ENCODE measurements at regions not wholly inside any gene's neighbourhood (a gene's known extent, or its start where the extent isn't known, plus 50 kb on each side); places are given as distances from the start of the nearest gene placed in this dataset.

DNA sequence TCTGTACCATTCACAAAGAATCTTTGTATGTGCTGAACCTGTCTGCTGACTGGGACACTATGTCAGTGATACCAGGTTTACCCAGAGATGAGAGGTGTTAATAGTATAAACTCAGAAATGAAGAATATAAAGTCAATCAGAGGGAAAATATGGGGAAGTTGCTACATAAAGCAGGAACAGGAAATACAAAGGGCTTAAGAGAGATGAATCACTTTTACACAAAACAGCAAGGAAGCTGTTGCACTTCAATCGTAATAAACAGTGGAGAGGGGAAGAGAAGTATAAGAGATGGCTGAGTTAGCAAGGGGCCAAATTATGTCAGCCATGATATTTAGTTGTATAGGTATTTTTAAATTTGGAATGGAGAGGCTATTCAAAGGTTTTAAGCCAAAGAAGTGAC, 890.2 kb upstream of the NCAM2 start:
- no peak overlapping the region for H3K27ac ChIP-seq
- TF ChIP-seq, protein P1, sequence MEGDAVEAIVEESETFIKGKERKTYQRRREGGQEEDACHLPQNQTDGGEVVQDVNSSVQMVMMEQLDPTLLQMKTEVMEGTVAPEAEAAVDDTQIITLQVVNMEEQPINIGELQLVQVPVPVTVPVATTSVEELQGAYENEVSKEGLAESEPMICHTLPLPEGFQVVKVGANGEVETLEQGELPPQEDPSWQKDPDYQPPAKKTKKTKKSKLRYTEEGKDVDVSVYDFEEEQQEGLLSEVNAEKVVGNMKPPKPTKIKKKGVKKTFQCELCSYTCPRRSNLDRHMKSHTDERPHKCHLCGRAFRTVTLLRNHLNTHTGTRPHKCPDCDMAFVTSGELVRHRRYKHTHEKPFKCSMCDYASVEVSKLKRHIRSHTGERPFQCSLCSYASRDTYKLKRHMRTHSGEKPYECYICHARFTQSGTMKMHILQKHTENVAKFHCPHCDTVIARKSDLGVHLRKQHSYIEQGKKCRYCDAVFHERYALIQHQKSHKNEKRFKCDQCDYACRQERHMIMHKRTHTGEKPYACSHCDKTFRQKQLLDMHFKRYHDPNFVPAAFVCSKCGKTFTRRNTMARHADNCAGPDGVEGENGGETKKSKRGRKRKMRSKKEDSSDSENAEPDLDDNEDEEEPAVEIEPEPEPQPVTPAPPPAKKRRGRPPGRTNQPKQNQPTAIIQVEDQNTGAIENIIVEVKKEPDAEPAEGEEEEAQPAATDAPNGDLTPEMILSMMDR (conservative IDR thresholded peaks at IDR 0.05) = no peak

DNA sequence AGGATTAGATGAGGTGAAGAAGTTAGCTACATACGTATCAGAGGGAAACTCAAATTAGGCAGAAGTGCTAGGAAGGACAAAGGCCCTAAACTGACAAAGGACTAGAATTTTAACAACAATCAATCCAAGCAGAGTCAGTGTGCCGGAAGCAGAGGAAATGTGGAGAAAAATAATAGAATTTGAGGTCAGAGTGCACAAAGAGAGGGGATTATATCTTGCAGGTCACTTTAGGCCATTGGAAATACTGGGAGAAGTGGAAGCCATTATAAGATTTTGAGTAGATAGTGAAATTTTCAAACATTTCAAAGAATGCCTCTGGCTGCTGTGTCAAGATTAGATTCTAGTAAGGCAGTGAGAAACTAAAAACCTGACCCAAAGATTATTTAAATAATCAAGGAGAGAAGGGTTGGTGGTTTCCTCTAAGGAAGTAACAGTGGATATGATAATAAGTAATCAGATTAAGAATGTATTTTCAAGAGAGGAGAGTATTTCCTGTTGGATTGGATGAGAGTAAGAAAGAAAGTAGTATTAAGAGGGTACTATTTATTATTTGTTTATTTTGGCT, 889.2 kb upstream of the NCAM2 start:
- H3K27ac ChIP-seq = no peak overlapping the region
- TF ChIP-seq, protein P1 (conservative IDR thresholded peaks at IDR 0.05) = no peak

DNA sequence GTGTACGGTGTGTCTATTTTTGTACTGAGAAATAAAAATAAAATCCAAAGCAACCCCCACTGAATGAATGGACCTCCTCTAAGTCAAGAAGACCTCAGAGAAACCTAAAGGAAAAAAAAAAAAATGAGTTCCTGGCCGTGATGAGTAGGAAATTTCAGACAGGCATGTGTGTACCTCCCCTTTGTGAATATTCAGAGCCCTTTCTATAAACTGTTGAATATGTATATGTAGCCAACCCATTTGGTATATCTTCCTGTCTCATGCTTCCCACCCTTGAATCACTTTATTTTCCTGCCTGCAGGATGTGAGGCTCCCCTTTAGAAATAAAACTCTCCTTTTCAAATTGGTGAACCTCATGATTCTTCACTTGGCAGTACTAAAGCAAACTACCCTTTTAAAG, 887.8 kb upstream of the NCAM2 start:
- TF ChIP-seq, protein P1 (conservative IDR thresholded peaks at IDR 0.05) = no peak
- no peak overlapping the region for H3K27ac ChIP-seq

DNA sequence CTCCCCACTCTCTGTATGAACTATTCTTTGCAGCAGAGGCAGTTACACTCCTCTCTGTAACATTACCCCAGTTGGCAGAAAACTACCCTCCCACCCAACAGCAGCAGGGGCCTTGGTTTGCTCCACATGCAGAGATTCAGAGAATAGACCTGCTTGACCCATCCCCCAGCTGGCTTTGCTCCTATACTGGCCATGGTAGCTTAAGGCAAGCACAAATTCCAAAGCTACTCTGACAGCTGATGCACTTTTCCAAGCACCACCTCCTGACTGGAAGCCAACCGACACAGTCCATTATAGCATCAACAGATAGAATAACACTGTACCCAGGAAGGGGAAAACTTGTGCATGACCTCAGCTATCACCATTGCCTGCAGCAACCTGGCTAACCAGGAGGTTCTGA, 846.5 kb upstream of the NCAM2 start:
- H3K27ac ChIP-seq = no peak overlapping the region
- TF ChIP-seq, protein P1 (conservative IDR thresholded peaks at IDR 0.05) = no peak

DNA sequence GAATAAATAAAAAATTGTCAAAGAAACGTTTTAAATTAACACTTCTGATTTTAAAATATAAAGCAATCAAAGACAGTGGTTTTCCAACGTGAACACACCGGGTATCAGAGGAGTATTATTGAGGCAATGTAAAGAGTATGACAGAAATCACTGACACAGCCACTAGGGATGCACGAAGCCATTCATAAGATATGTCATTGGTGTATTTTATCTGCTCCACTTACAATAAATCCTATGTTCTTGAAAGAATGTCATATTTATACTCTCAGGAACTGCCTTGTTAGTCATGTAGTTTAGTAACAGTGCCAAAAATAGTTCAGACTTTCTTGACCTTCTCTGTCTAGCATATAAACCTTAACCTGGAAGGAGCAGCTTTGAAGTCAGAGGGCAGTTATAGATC, 835.0 kb upstream of the NCAM2 start:
- TF ChIP-seq, protein P1 (conservative IDR thresholded peaks at IDR 0.05) = no peak
- no peak overlapping the region for H3K27ac ChIP-seq

DNA sequence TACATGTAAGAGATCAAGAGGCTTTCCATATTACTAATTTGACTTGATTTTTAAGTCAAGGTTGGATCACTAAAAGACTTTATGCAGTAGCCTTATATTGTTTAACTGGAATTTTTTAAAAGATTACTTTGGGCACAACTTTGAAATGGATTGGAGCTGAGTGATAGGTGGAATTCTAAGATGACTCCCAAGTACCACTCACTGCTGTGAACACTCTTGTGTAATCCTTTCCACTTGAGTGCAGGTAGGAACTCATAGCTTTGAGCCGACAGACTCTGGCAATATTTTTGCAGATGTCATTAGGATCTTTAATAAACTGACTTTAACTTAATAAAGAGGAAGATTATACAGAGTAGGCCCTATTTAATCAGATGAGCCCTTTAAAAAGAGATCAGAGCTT, 831.1 kb upstream of the NCAM2 start:
- TF ChIP-seq, protein P1 (conservative IDR thresholded peaks at IDR 0.05) = no peak
- no peak overlapping the region for H3K27ac ChIP-seq

DNA sequence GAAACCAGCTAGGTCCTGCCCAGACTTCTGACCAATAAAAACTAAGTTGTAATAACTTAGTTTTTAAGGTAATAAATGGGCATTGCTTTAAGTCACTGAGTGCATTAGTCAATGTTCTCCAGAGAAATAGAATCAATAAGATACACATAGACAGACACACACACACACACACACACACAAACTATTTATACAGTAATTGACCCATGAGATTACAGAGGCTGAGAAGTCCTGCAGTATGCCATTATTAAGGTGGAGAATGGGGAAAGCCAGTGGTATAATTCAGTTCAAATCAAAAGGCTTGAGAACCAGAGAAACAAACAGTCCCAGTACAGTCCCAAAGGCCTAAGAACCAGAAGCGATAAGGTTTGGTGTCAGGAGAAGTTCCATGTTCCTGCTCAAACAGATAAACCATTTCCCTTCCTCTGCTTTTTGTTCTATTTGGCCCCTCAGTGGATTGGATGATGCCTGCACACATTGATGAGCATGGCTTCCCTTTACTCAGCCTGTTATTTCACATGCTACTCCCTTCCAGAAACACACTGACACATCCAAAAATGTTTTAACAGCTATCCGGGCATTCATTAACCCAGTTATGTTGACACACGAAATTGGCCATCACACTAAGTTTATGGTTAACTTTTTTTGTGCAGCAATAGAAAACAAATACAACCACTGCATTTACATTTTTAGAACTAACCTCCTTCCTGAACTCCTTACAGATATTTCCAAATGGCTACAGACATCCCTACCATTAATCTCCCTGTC, 828.2 kb upstream of the NCAM2 start:
- TF ChIP-seq, protein P1 (conservative IDR thresholded peaks at IDR 0.05) = no peak
- no peak overlapping the region for H3K27ac ChIP-seq

Data from VCaP (cell line).